Heart left ventricle (tissue), 13 donors: ENCODE measurements at regions not wholly inside any gene's neighbourhood (a gene's known extent, or its start where the extent isn't known, plus 50 kb on each side); places are given as distances from the start of the nearest gene placed in this dataset.

ENCODE experiments used
- CTCF ChIP-seq, 12 donors: fragments of 200-600 bp; sonication (generic) in 4 of 12; IDR thresholded peaks; one replicate each; pipeline versions ENCODE4 v1.5.0 to v1.8.0; 2018 to 2022; ENCODE audit warnings: antibody characterized with exemption in 12 of 12, mild to moderate bottlenecking in 5 of 12
- POLR2A ChIP-seq, 2 donors: fragments of 450-650 bp; IDR thresholded peaks; one replicate each; pipeline ENCODE4 v1.6.1; 2017; ENCODE audit warnings: antibody characterized with exemption in 2 of 2, mild to moderate bottlenecking in 2 of 2, moderate library complexity in 2 of 2
- donor health status: ischemic (EF 13 %, LVEDD 7.1; RV severe dilation, severe dysfunction).
- donor health status: DM: no; HTN: yes; CAD: no.
- donor health status: DM: no; HTN: no; CAD: no.
- donor health status: ischemic (EF 25% LVEDD 6.9; RV normal size, moderate dysfunction).
- donor health status: ischemic (EF 25% LVEDD 5.7; RV mildly dilated, moderate dysfunction).
- donor health status: ischemic (EF 35%, LVEDD 5.7; RV mildly dilated, moderate dysfunction).
- donor health status: nonischemic (EF 11% LVEDD 7.7; RV severe dilation, severe dysfunction).
- donor health status: DM: yes; HTN: yes; CAD: no.
- donor health status: PGD.
- donor health status: ischemic (EF 29% LVEDD 5.4; RV normal size, mild dysfunction).
- donor health status: nonischemic (EF 23%, LVEDD 6.1; RV moderate dilation, normal function).

- TF ChIP-seq CTCF (IDR thresholded peaks at IDR 0.05) (no peak), POLR2A (IDR thresholded peaks at IDR 0.05) (no peak)
Observed at GRCh38 chr3:162684260-162684659, 1187.7 kb downstream of the OTOL1 start.
